ENCODE measurements at regions not wholly inside any gene's neighbourhood (a gene's known extent, or its start where the extent isn't known, plus 50 kb on each side); places are given as distances from the start of the nearest gene placed in this dataset.

- TF ChIP-seq NRF1 (IDR thresholded peaks at IDR 0.05; ENCODE audit: low read depth, low read length) (no peak), CBX5 (IDR thresholded peaks at IDR 0.05; ENCODE audit: low read depth, low read length) (no peak), JUN (IDR thresholded peaks at IDR 0.05; ENCODE audit: low read depth, low read length) (no peak), EZH2 (IDR thresholded peaks at IDR 0.05; ENCODE audit: low read depth, low read length, severe bottlenecking) (no peak), POLR2A (IDR thresholded peaks at IDR 0.05; ENCODE audit: control extremely low read depth in 1 of 2, low read depth in 2 of 2, low read length in 2 of 2) (no peak), CHD1 (IDR thresholded peaks at IDR 0.05; ENCODE audit: low read depth, low read length) (no peak), SP4 (IDR thresholded peaks at IDR 0.05; ENCODE audit: low read length) (no peak), ZNF274 (IDR thresholded peaks at IDR 0.05; ENCODE audit: borderline replicate concordance, extremely low read depth, low read length) (no peak), GABPA (IDR thresholded peaks at IDR 0.05; ENCODE audit: borderline replicate concordance, insufficient read depth, low read length) (no peak), POLR2AphosphoS5 (IDR thresholded peaks at IDR 0.05; ENCODE audit: low read depth, low read length) (no peak)
- TF ChIP-seq, protein P1, sequence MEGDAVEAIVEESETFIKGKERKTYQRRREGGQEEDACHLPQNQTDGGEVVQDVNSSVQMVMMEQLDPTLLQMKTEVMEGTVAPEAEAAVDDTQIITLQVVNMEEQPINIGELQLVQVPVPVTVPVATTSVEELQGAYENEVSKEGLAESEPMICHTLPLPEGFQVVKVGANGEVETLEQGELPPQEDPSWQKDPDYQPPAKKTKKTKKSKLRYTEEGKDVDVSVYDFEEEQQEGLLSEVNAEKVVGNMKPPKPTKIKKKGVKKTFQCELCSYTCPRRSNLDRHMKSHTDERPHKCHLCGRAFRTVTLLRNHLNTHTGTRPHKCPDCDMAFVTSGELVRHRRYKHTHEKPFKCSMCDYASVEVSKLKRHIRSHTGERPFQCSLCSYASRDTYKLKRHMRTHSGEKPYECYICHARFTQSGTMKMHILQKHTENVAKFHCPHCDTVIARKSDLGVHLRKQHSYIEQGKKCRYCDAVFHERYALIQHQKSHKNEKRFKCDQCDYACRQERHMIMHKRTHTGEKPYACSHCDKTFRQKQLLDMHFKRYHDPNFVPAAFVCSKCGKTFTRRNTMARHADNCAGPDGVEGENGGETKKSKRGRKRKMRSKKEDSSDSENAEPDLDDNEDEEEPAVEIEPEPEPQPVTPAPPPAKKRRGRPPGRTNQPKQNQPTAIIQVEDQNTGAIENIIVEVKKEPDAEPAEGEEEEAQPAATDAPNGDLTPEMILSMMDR (IDR thresholded peaks at IDR 0.05; ENCODE audit: control extremely low read depth in 1 of 3, insufficient read depth in 1 of 3, low read depth in 1 of 3, low read length in 3 of 3): no peak
- TF ChIP-seq, protein P2, sequence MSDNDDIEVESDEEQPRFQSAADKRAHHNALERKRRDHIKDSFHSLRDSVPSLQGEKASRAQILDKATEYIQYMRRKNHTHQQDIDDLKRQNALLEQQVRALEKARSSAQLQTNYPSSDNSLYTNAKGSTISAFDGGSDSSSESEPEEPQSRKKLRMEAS (IDR thresholded peaks at IDR 0.05): no peak
These were observed 69.8 kb upstream of the SNX9 start for GRCh38 chr6:157753291-157753690.
